IgD-negative memory B cell (primary cell): ENCODE measurements at regions not wholly inside any gene's neighbourhood (a gene's known extent, or its start where the extent isn't known, plus 50 kb on each side); places are given as distances from the start of the nearest gene placed in this dataset.

Experiments used
- H3K27ac Mint-ChIP-seq, 3 donors: one replicate each; pipeline ENCODE4 v1.8.0; 2020 to 2022; ENCODE audit warnings: mild to moderate bottlenecking in 3 of 3, mixed read lengths in 3 of 3, moderate library complexity in 1 of 3
- H3K27me3 Mint-ChIP-seq: one replicate; pipeline ENCODE4 v1.8.0; 2021; ENCODE audit warnings: mixed read lengths
- H3K36me3 Mint-ChIP-seq: one replicate; pipeline ENCODE4 v1.8.0; 2020; ENCODE audit warnings: mild to moderate bottlenecking, mixed read lengths
- H3K4me1 Mint-ChIP-seq, 3 donors: one replicate each; pipeline ENCODE4 v1.8.0; 2020 to 2022; ENCODE audit warnings: mixed read lengths in 3 of 3, mild to moderate bottlenecking in 1 of 3
- H3K4me3 Mint-ChIP-seq, 4 donors: one replicate each; pipeline ENCODE4 v1.8.0; 2020 to 2022; ENCODE audit warnings: mild to moderate bottlenecking in 4 of 4, mixed read lengths in 4 of 4, moderate library complexity in 3 of 4
- H3K9me3 Mint-ChIP-seq, 3 donors: one replicate each; pipeline ENCODE4 v1.8.0; 2020 to 2021; ENCODE audit warnings: mixed read lengths in 3 of 3, mild to moderate bottlenecking in 1 of 3

DNA sequence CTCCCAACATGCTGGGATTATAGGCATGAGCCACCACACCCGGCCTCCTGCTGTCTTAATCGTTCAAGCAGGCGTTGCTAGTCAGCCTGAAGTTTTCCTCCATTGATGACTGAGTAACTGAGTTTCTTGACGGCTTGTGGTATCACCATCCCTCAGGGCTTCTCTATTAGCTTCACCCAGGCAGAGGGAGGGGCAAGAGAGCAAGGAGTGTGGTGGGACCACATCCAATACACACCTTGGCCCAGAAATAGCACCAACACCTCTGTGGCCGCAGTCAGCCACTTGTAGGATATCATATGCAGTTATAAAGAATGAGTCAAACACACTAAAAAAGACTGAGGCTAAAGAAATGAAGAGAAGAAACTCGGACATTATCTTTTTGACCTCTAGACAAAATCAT, 1009.4 kb upstream of the CELF4 start:
- no peaks in the 10 kb centered on the region for H3K4me1 Mint-ChIP-seq
- no peak overlapping the region for H3K4me3 Mint-ChIP-seq
- no peaks in the 10 kb centered on the region for H3K36me3 Mint-ChIP-seq
- no peak overlapping the region for H3K27ac Mint-ChIP-seq
- no peaks in the 10 kb centered on the region for H3K9me3 Mint-ChIP-seq
- H3K27me3 Mint-ChIP-seq, result no peaks in the 10 kb centered on the region

DNA sequence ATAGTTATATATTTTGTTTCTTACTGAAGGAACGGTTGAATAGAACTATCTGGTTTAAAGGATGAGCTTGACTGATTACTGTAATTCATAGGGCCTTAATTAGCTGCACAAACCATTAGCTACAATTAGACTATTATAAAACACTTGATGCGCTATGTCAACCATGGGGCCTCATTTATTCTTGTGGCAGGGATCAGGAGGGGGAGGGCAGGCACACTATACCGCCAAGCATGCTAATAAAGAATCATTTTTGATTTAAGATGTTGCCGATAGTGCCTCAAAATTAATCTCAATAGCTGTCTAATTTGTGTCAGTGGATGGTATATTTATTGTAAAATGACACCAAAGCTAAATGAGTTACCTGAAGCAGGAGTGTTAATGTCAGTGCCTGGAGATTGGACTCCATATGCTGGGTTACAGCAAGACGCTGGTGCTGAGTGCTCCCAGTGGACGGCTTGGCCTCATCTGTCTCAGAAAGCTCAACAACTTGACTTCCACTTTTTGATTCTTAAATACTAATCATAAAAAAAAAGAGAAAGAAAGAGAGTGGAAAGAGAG, 1007.0 kb upstream of the CELF4 start:
- no peak overlapping the region for H3K4me3 Mint-ChIP-seq
- no peaks in the 10 kb centered on the region for H3K4me1 Mint-ChIP-seq
- H3K36me3 Mint-ChIP-seq, result no peaks in the 10 kb centered on the region
- no peak overlapping the region for H3K27ac Mint-ChIP-seq
- no peaks in the 10 kb centered on the region for H3K27me3 Mint-ChIP-seq
- H3K9me3 Mint-ChIP-seq, result no peaks in the 10 kb centered on the region

GRCh38 chr18:38571651-38572050, 1006.1 kb upstream of the CELF4 start:
- no peak overlapping the region for H3K4me3 Mint-ChIP-seq
- no peaks in the 10 kb centered on the region for H3K36me3 Mint-ChIP-seq
- no peaks in the 10 kb centered on the region for H3K27me3 Mint-ChIP-seq
- no peak overlapping the region for H3K27ac Mint-ChIP-seq
- H3K9me3 Mint-ChIP-seq, result no peaks in the 10 kb centered on the region
- no peaks in the 10 kb centered on the region for H3K4me1 Mint-ChIP-seq

GRCh38 chr18:38565513-38565912, 999.9 kb upstream of the CELF4 start:
- no peaks in the 10 kb centered on the region for H3K36me3 Mint-ChIP-seq
- peaks cover 0 to 1% (median 0%) of the 10 kb centered on the region in 3 donors for H3K9me3 Mint-ChIP-seq
- peak overlapping the region in 1 of 4 donors; percentile 2 for H3K4me3 Mint-ChIP-seq
- no peak overlapping the region for H3K27ac Mint-ChIP-seq
- no peaks in the 10 kb centered on the region for H3K27me3 Mint-ChIP-seq
- peaks cover 0 to 1% (median 0%) of the 10 kb centered on the region in 3 donors for H3K4me1 Mint-ChIP-seq

DNA sequence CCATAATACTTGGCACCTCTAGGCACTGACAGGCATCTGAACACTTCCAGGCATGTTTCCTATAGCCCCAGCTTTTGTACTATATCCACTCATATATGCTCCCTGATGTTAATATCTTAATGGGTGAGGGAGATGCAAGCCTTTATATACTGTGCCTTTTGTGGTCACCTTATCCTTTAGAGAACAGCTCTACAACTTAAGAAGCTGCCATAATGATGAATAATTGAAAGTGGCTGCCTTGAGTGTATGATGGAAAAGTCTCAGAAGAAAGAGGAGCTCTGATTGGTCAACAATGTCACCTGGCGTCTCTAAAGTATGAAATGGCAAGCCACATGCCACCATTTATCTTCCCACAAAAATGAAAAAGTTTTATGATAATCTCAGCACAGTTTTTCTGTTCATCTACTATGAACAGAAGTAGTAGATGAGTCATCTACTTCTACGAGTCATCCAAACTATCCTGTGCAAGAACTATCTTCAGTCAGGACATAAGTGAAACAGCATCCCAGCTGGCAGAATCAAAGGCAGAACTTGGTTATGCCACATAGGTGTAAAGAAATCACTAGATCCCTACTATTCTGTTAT, 997.9 kb upstream of the CELF4 start:
- Mint-ChIP-seq H3K27me3 (no peaks in the 10 kb centered on the region), H3K27ac (no peak overlapping the region), H3K4me3 (no peak overlapping the region), H3K36me3 (no peaks in the 10 kb centered on the region), H3K4me1 (peaks cover 0 to 1% (median 0%) of the 10 kb centered on the region in 3 donors), H3K9me3 (peaks cover 0 to 1% (median 0%) of the 10 kb centered on the region in 3 donors)

DNA sequence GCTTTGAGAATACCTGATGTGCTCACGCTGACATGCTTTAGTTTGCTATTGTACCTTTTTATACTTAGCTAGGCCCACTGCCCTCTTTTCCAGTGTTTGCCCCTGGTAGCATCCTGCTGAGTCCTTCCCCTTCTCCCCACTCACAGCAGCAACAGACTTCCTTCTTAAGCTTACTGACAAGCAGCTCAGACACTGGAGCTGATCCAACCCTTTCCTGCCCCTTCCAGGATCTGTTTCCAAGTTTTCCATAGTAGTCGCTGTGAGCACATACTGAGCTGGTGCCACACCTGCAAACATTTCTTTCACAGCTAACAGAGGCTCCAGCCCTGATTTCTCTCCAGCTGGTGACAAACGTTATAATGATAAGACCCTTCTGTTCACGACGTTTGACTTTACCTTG, 991.4 kb upstream of the CELF4 start:
- Mint-ChIP-seq H3K27ac (no peak overlapping the region), H3K36me3 (no peaks in the 10 kb centered on the region), H3K4me3 (no peak overlapping the region), H3K27me3 (no peaks in the 10 kb centered on the region), H3K4me1 (no peaks in the 10 kb centered on the region), H3K9me3 (peaks cover 0 to 17% (median 3%) of the 10 kb centered on the region in 3 donors)

- Mint-ChIP-seq H3K4me1 (no peaks in the 10 kb centered on the region), H3K9me3 (peaks cover under 1 to 11% (median 3%) of the 10 kb centered on the region in 3 donors), H3K27ac (peak overlapping the region in 1 of 3 donors; percentile 15), H3K36me3 (no peaks in the 10 kb centered on the region), H3K4me3 (no peak overlapping the region), H3K27me3 (no peaks in the 10 kb centered on the region)
Observed at GRCh38 chr18:38552732-38553321, 987.2 kb upstream of the CELF4 start.

DNA sequence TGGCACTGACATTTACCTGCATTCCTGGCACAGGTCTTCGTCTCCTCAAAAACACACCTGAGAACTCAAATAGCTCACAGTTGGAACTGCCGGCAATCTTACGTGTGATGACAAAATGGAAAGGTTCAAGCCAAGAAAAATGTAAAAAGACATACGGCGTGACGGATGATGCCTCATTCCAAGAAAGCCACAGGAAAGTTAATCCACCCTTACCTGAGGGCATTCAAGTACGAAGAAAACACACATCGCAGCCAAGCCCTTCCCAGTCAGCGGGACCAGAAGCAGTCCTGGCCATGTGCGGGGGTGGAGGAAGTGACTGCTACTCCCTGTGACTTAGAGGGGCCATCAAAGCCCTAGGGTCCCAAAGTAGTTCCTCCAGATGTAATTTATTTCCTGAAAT, 986.3 kb upstream of the CELF4 start:
- Mint-ChIP-seq H3K4me1 (no peaks in the 10 kb centered on the region), H3K36me3 (no peaks in the 10 kb centered on the region), H3K4me3 (no peak overlapping the region), H3K27me3 (no peaks in the 10 kb centered on the region), H3K9me3 (peaks cover 2 to 6% (median 3%) of the 10 kb centered on the region in 3 donors), H3K27ac (no peak overlapping the region)

- no peaks in the 10 kb centered on the region for H3K36me3 Mint-ChIP-seq
- no peak overlapping the region for H3K27ac Mint-ChIP-seq
- no peaks in the 10 kb centered on the region for H3K27me3 Mint-ChIP-seq
- H3K4me1 Mint-ChIP-seq, result no peaks in the 10 kb centered on the region
- H3K4me3 Mint-ChIP-seq, result no peak overlapping the region
- peaks cover 0 to 3% (median 0%) of the 10 kb centered on the region in 3 donors for H3K9me3 Mint-ChIP-seq
Observed at GRCh38 chr18:38545071-38545470, 979.5 kb upstream of the CELF4 start.

GRCh38 chr18:38539856-38540255, 974.3 kb upstream of the CELF4 start:
- H3K36me3 Mint-ChIP-seq, result no peaks in the 10 kb centered on the region
- peaks cover 4 to 7% (median 6%) of the 10 kb centered on the region in 3 donors for H3K9me3 Mint-ChIP-seq
- H3K27ac Mint-ChIP-seq, result no peak overlapping the region
- no peaks in the 10 kb centered on the region for H3K27me3 Mint-ChIP-seq
- no peaks in the 10 kb centered on the region for H3K4me1 Mint-ChIP-seq
- H3K4me3 Mint-ChIP-seq, result no peak overlapping the region

GRCh38 chr18:38539371-38539770, 973.8 kb upstream of the CELF4 start:
- Mint-ChIP-seq H3K27ac (no peak overlapping the region), H3K27me3 (no peaks in the 10 kb centered on the region), H3K4me3 (no peak overlapping the region), H3K36me3 (no peaks in the 10 kb centered on the region), H3K4me1 (no peaks in the 10 kb centered on the region), H3K9me3 (peaks cover 4 to 7% (median 7%) of the 10 kb centered on the region in 3 donors)

DNA sequence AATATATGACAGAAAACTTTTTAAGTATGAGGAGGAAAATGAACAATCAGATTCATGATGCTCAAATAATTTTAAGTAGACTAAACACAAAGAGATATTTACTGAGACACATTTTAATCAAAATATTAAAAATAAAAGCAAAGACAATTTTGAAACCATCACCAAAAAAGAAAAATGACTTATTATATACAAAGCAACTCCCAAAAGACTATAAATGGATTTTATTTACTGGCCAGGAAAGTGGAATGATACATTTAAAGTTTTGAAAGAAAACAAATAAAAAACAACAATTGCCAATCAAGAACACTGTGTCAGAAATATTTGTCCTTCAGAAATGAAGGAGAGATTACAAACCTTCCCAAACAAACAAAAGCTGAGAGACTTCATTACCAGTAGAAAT, 968.5 kb upstream of the CELF4 start:
- Mint-ChIP-seq H3K9me3 (peaks cover 7 to 12% (median 11%) of the 10 kb centered on the region in 3 donors), H3K4me1 (no peaks in the 10 kb centered on the region), H3K36me3 (no peaks in the 10 kb centered on the region), H3K27me3 (no peaks in the 10 kb centered on the region), H3K4me3 (no peak overlapping the region), H3K27ac (no peak overlapping the region)

- H3K27ac Mint-ChIP-seq, result no peak overlapping the region
- H3K36me3 Mint-ChIP-seq, result no peaks in the 10 kb centered on the region
- no peak overlapping the region for H3K4me3 Mint-ChIP-seq
- no peaks in the 10 kb centered on the region for H3K4me1 Mint-ChIP-seq
- no peaks in the 10 kb centered on the region for H3K27me3 Mint-ChIP-seq
- H3K9me3 Mint-ChIP-seq, result no peaks in the 10 kb centered on the region
Observed at GRCh38 chr18:38526922-38527321, 961.3 kb upstream of the CELF4 start.

GRCh38 chr18:38525039-38525438, 959.4 kb upstream of the CELF4 start:
- Mint-ChIP-seq H3K4me1 (no peaks in the 10 kb centered on the region), H3K4me3 (no peak overlapping the region), H3K9me3 (no peaks in the 10 kb centered on the region), H3K36me3 (no peaks in the 10 kb centered on the region), H3K27ac (no peak overlapping the region), H3K27me3 (no peaks in the 10 kb centered on the region)

GRCh38 chr18:38520786-38521185, 955.2 kb upstream of the CELF4 start:
- H3K27ac Mint-ChIP-seq, result no peak overlapping the region
- H3K4me3 Mint-ChIP-seq, result no peak overlapping the region
- H3K27me3 Mint-ChIP-seq, result no peaks in the 10 kb centered on the region
- H3K36me3 Mint-ChIP-seq, result no peaks in the 10 kb centered on the region
- no peaks in the 10 kb centered on the region for H3K4me1 Mint-ChIP-seq
- peaks cover 0 to 3% (median 0%) of the 10 kb centered on the region in 3 donors for H3K9me3 Mint-ChIP-seq

- H3K36me3 Mint-ChIP-seq, result peaks cover 6% of the 10 kb centered on the region
- H3K4me1 Mint-ChIP-seq, result no peaks in the 10 kb centered on the region
- no peak overlapping the region for H3K4me3 Mint-ChIP-seq
- H3K9me3 Mint-ChIP-seq, result peaks cover 3 to 7% (median 5%) of the 10 kb centered on the region in 3 donors
- no peaks in the 10 kb centered on the region for H3K27me3 Mint-ChIP-seq
- H3K27ac Mint-ChIP-seq, result no peak overlapping the region
Observed at GRCh38 chr18:38502539-38502938, 936.9 kb upstream of the CELF4 start.
